ENCODE measurements at regions not wholly inside any gene's neighbourhood (a gene's known extent, or its start where the extent isn't known, plus 50 kb on each side); places are given as distances from the start of the nearest gene placed in this dataset.

GRCh38 chr5:51652980-51653379 is 269.7 kb downstream of the ISL1 start:
- Histone ChIP-seq H3K27me3 (ENCODE audit: control insufficient read depth, insufficient read depth, low read length) (no peaks in the 10 kb centered on the region), H3K27ac (ENCODE audit: low read depth, low read length) (no peak overlapping the region), H3K9me3 (ENCODE audit: control insufficient read depth, insufficient read depth, low read length) (peaks cover 3% of the 10 kb centered on the region; the same call in 1 of the 2 replicates), H3K4me3 (ENCODE audit: low read depth, low read length) (no peak overlapping the region)
- CTCF ChIA-PET: no interaction called here
- POLR2A ChIA-PET: no interaction called here
- no peak for TF ChIP-seq CTCF (IDR thresholded peaks at IDR 0.05; ENCODE audit: low read depth, low read length)
- DNase-seq (ENCODE audit: low read depth, low spot score): no peak

- ChIA-PET POLR2A (no interaction called here), CTCF (no interaction called here)
- TF ChIP-seq CTCF (IDR thresholded peaks at IDR 0.05; ENCODE audit: low read depth, low read length): no peak
- Histone ChIP-seq H3K4me3 (ENCODE audit: low read depth, low read length) (no peak overlapping the region), H3K27ac (ENCODE audit: low read depth, low read length) (no peak overlapping the region), H3K27me3 (ENCODE audit: control insufficient read depth, insufficient read depth, low read length) (no peaks in the 10 kb centered on the region), H3K9me3 (ENCODE audit: control insufficient read depth, insufficient read depth, low read length) (no peaks in the 10 kb centered on the region)
- no peak for DNase-seq (ENCODE audit: low read depth, low spot score)
These were observed 274.3 kb downstream of the ISL1 start for GRCh38 chr5:51657340-51658240.

GRCh38 chr5:51661646-51662265 is 278.5 kb downstream of the ISL1 start:
- DNase-seq (ENCODE audit: low read depth, low spot score): no peak
- Histone ChIP-seq H3K9me3 (ENCODE audit: control insufficient read depth, insufficient read depth, low read length) (no peaks in the 10 kb centered on the region), H3K4me3 (ENCODE audit: low read depth, low read length) (no peak overlapping the region), H3K27ac (ENCODE audit: low read depth, low read length) (no peak overlapping the region), H3K27me3 (ENCODE audit: control insufficient read depth, insufficient read depth, low read length) (no peaks in the 10 kb centered on the region)
- ChIA-PET POLR2A (no interaction called here), CTCF (no interaction called here)
- TF ChIP-seq CTCF (IDR thresholded peaks at IDR 0.05; ENCODE audit: low read depth, low read length): no peak

- no peak for DNase-seq (ENCODE audit: low read depth, low spot score)
- Histone ChIP-seq H3K9me3 (ENCODE audit: control insufficient read depth, insufficient read depth, low read length) (no peaks in the 10 kb centered on the region), H3K27me3 (ENCODE audit: control insufficient read depth, insufficient read depth, low read length) (no peaks in the 10 kb centered on the region), H3K4me3 (ENCODE audit: low read depth, low read length) (no peak overlapping the region), H3K27ac (ENCODE audit: low read depth, low read length) (no peak overlapping the region)
- ChIA-PET CTCF (no interaction called here), POLR2A (no interaction called here)
- no peak for TF ChIP-seq CTCF (IDR thresholded peaks at IDR 0.05; ENCODE audit: low read depth, low read length)
These were observed 281.4 kb downstream of the ISL1 start for GRCh38 chr5:51664491-51665250.

- CTCF ChIA-PET: no interaction called here
- Histone ChIP-seq H3K27ac (ENCODE audit: low read depth, low read length) (no peak overlapping the region), H3K9me3 (ENCODE audit: control insufficient read depth, insufficient read depth, low read length) (no peaks in the 10 kb centered on the region), H3K27me3 (ENCODE audit: control insufficient read depth, insufficient read depth, low read length) (no peaks in the 10 kb centered on the region), H3K4me3 (ENCODE audit: low read depth, low read length) (no peak overlapping the region)
- no peak for TF ChIP-seq CTCF (IDR thresholded peaks at IDR 0.05; ENCODE audit: low read depth, low read length)
- no peak for DNase-seq (ENCODE audit: low read depth, low spot score)
- POLR2A ChIA-PET: no interaction called here
These were observed 282.0 kb downstream of the ISL1 start for GRCh38 chr5:51665251-51665593.
